Lower lobe of right lung (tissue), 2 donors: ENCODE measurements at regions not wholly inside any gene's neighbourhood (a gene's known extent, or its start where the extent isn't known, plus 50 kb on each side); places are given as distances from the start of the nearest gene placed in this dataset.

Source experiments
- ATAC-seq, 2 donors: fragments of 200-7000 bp; cut with Tn5 transposase; one replicate each; pipeline ENCODE4 v1.9.1; 2020 to 2022; ENCODE audit warnings: mild to moderate bottlenecking in 2 of 2, moderate library complexity in 2 of 2
- DNase-seq: peaks from one replicate; pipeline ENCODE4 v3.0.0-alpha.2; 2020
- H3K27ac ChIP-seq: fragments of 200-600 bp; one replicate; pipeline ENCODE4 v1.8.0; 2022
- H3K27me3 ChIP-seq: fragments of 200-600 bp; one replicate; pipeline ENCODE4 v1.8.0; 2022; ENCODE audit warnings: low read depth
- H3K36me3 ChIP-seq: fragments of 200-600 bp; one replicate; pipeline ENCODE4 v1.8.0; 2022; ENCODE audit warnings: mild to moderate bottlenecking
- H3K4me1 ChIP-seq: fragments of 200-600 bp; one replicate; pipeline ENCODE4 v1.8.0; 2022
- H3K4me3 ChIP-seq: fragments of 200-600 bp; one replicate; pipeline ENCODE4 v1.8.0; 2022; ENCODE audit warnings: mild to moderate bottlenecking
- H3K9me3 ChIP-seq: fragments of 200-600 bp; one replicate; pipeline ENCODE4 v1.8.0; 2022
- intact Hi-C: fragments of 100-400 bp; cut with DNase I; formaldehyde crosslinking; loops from one replicate; pipeline ENCODE4 v1.11.0; 2022
- TF ChIP-seq, protein P1 (sequence below): fragments of 200-600 bp; IDR thresholded peaks from one replicate; pipeline ENCODE4 v1.8.0; 2022; ENCODE audit warnings: antibody characterized with exemption, mild to moderate bottlenecking
- donor health status: DM: no; HTN: yes; CAD: no; lungs with severe emphysema.

DNA sequence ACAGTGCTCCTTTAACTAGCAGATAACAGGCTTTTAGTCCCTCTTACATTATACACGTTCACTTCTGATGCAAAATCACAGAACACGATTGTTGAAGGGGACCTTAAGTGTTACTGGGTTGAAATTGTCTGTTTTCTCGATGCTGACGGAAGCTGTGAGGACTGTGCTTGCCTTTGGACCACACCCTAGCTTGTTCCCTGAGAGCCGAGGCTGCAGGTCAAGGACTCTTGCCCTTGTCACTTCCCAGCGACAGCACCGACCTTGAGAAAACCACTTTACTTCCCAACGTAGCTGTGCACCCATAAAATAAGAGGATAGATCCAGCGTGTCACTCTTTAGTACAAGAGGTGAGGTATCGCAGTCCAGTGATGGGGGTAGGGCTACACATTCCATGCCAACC, 701.0 kb downstream of the DCDC2C start:
- TF ChIP-seq, protein P1, sequence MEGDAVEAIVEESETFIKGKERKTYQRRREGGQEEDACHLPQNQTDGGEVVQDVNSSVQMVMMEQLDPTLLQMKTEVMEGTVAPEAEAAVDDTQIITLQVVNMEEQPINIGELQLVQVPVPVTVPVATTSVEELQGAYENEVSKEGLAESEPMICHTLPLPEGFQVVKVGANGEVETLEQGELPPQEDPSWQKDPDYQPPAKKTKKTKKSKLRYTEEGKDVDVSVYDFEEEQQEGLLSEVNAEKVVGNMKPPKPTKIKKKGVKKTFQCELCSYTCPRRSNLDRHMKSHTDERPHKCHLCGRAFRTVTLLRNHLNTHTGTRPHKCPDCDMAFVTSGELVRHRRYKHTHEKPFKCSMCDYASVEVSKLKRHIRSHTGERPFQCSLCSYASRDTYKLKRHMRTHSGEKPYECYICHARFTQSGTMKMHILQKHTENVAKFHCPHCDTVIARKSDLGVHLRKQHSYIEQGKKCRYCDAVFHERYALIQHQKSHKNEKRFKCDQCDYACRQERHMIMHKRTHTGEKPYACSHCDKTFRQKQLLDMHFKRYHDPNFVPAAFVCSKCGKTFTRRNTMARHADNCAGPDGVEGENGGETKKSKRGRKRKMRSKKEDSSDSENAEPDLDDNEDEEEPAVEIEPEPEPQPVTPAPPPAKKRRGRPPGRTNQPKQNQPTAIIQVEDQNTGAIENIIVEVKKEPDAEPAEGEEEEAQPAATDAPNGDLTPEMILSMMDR, result no peak
- Histone ChIP-seq H3K36me3 (no peaks in the 10 kb centered on the region), H3K4me1 (no peaks in the 10 kb centered on the region), H3K9me3 (no peaks in the 10 kb centered on the region), H3K27me3 (no peaks in the 10 kb centered on the region), H3K27ac (no peak overlapping the region), H3K4me3 (no peak overlapping the region)
- ATAC-seq (peak; percentile 21 to 38), DNase-seq (no peak)
- intact Hi-C loops, result no loop called here

GRCh38 chr2:4408321-4408720, 704.9 kb downstream of the DCDC2C start:
- H3K27ac ChIP-seq, result no peak overlapping the region
- intact Hi-C loops, result no loop called here
- no peak overlapping the region for H3K4me3 ChIP-seq
- no peaks in the 10 kb centered on the region for H3K27me3 ChIP-seq
- DNase-seq, result no peak
- H3K9me3 ChIP-seq, result no peaks in the 10 kb centered on the region
- ATAC-seq, result no peak
- TF ChIP-seq, protein P1, result no peak
- no peaks in the 10 kb centered on the region for H3K36me3 ChIP-seq
- H3K4me1 ChIP-seq, result no peaks in the 10 kb centered on the region

DNA sequence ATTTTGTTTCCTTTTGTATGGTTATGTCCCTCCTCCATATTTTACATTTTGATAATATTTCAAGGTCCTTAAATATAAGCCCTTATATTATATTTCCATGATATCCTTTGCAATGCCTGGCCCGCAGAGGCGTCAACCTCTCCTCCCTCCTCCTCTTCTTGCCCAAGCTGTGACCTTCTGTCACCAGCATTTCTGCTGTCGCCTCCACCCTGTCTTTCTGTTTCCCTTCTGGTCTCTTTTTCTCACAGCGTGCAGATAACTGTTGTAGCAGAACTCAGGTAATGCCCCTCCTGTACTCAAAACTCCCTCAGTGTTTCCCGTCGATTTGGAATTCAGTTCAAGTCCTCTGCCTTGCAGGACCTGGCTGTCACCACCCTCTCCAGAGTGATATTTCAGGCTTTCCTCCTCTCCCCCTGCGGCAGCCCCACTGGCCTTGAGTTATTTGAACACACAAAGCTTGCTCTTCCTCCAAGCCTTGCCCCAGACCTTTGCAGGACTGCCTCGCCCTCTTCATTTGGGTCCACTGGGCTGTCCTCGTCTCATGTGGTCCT, 709.3 kb downstream of the DCDC2C start:
- DNase-seq (no peak), ATAC-seq (no peak)
- Histone ChIP-seq H3K4me1 (no peaks in the 10 kb centered on the region), H3K36me3 (no peaks in the 10 kb centered on the region), H3K9me3 (no peaks in the 10 kb centered on the region), H3K27me3 (no peaks in the 10 kb centered on the region), H3K4me3 (no peak overlapping the region), H3K27ac (no peak overlapping the region)
- TF ChIP-seq, protein P1, result no peak
- intact Hi-C loops, result no loop called here

- ATAC-seq (no peak), DNase-seq (no peak)
- Histone ChIP-seq H3K4me3 (no peak overlapping the region), H3K36me3 (no peaks in the 10 kb centered on the region), H3K4me1 (no peaks in the 10 kb centered on the region), H3K27me3 (no peaks in the 10 kb centered on the region), H3K27ac (no peak overlapping the region), H3K9me3 (no peaks in the 10 kb centered on the region)
- TF ChIP-seq, protein P1, result no peak
- intact Hi-C loops, result no loop called here
Measured at GRCh38 chr2:4415171-4415570, 711.8 kb downstream of the DCDC2C start.

DNA sequence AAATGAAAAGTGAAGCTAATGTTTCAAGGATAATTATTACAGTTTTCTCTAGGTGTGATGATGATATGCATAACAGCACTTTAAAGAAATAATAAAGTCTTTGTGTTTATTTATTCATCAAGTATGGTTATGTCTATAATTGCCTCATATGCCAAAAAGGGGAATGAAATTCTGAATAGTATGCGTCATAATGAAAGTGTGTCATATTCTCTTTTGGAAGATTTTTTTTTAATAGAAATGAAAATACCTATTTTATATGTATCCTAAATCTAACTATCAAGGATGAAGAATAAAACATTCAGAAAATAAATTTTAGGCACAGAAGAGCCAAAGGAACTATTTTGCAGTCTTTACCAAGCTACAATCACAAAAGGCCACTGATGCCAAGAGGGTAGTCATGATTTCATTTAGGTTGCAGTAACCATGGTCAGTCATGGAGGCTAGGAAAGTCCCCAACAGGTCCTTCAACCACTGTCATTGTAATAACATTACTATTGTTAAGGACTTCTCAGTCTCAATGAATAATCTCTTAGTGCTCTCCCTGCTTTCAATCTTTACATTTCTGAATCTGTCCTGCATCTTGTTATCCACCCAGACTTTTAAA, 712.5 kb downstream of the DCDC2C start:
- no peaks in the 10 kb centered on the region for H3K4me1 ChIP-seq
- intact Hi-C loops, result no loop called here
- H3K36me3 ChIP-seq, result no peaks in the 10 kb centered on the region
- H3K9me3 ChIP-seq, result no peaks in the 10 kb centered on the region
- DNase-seq (no peak), ATAC-seq (no peak)
- H3K27me3 ChIP-seq, result no peaks in the 10 kb centered on the region
- H3K27ac ChIP-seq, result no peak overlapping the region
- TF ChIP-seq, protein P1, result no peak
- H3K4me3 ChIP-seq, result no peak overlapping the region
